HG03135 (cell line): ENCODE measurements at regions not wholly inside any gene's neighbourhood (a gene's known extent, or its start where the extent isn't known, plus 50 kb on each side); places are given as distances from the start of the nearest gene placed in this dataset.

Source experiments
- ATAC-seq: cut with Tn5 transposase; IDR thresholded peaks from one replicate; pipeline ENCODE4 v1.9.1; 2021; ENCODE audit warnings: mild to moderate bottlenecking, moderate library complexity; ENCODE audit not compliant: unreplicated experiment

DNA sequence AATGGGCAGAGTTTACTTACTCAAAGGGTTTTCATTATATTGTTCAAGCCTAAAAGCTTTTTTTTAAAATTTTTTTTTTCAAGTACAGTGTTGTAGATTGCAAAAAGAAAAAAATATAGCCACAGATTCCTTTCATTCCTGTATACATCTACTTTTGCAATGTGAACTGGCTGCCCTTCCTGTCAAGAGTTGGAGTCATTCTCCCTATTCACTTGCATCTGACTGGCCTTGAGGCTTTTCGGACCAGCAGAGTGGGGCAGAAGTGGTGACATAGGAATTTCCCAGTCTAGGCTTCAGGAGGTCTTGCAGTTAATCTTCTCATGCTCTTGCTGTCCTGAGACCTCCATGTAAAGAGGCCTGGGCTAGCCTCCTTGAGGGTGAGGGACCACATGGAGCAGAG is 218.3 kb upstream of the CFAP20DC start:
- ATAC-seq, result no peak

DNA sequence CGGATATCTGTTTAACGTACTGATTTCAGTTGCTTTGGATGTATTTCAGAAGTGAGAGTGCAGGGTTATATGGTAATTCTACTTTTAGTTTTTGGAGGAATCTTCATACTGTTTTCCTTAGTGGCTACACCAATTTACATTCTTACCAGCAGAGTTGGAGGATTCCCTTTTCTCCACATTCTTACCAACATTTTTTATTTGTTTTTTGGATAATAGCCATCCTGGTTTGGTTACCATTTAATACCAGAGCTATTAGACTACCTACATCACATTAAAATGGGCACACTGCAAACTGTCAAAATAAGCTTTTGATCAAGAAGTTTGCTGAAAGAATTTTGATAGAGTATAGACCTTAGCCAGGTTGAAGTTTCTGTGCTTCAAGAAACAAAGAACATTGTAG is 217.2 kb upstream of the CFAP20DC start:
- no peak for ATAC-seq

GRCh38 chr3:59266551-59266950 is 216.7 kb upstream of the CFAP20DC start:
- ATAC-seq, result no peak

- no peak for ATAC-seq
These were observed 215.7 kb upstream of the CFAP20DC start for GRCh38 chr3:59265566-59265965.

DNA sequence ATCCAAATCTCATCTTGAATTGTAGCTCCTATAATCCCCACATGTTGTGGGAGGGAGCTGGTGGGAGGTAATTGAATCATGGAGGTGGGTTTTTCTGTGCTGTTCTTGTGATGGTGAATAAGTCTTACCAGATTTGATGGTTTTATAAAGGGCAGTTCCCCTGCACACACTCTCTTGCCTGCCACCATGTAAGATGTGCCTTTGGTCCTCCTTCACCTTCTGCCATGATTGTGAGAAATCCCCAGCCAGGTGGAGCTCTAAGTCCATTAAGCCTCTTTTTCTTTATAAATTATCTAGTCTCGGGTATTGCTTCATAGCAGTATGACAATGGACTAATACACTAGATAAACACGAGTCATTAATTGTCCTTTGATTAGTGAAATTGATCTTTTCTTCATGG is 214.5 kb upstream of the CFAP20DC start:
- no peak for ATAC-seq

GRCh38 chr3:59263152-59263551 is 213.3 kb upstream of the CFAP20DC start:
- ATAC-seq, result no peak

DNA sequence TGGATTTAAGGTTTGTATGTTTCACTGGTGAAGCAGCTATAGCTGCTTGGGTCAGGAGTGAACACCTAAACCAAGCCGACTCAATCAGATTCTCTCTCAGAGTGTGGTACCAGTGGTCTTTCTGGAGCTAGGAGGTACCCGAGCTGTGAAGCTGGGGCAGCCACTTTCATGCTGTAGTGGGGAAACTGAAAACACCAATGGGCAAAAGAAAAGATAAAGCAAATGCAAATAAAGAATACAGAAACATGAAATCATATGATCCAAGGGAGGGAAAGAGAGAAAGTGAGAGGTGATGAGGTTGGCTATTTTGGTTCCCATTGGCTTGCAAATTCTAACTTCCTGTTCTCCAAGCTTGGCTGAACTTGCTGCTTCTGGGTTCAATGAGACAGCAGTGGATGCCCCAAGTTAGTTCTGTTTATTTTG is 212.3 kb upstream of the CFAP20DC start:
- peak; percentile 80 for ATAC-seq

DNA sequence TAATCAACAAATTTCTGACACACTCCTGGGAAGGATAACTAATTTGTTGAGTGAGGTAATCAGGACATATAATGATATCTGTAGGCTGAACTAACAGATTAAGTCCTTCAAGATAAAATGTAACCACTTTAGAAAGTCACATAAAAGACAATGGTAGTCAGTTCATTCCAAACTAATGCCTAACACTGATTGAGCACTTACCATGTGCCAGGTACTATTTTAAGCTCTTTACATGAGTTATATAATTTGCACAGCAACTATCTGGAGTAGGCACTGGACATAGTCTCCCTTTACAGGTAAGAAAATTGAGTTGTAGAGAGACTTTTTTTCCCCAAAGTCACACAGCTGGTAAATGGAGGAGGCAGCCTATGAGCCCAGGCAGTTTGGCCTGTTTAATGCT is 211.2 kb upstream of the CFAP20DC start:
- no peak for ATAC-seq

DNA sequence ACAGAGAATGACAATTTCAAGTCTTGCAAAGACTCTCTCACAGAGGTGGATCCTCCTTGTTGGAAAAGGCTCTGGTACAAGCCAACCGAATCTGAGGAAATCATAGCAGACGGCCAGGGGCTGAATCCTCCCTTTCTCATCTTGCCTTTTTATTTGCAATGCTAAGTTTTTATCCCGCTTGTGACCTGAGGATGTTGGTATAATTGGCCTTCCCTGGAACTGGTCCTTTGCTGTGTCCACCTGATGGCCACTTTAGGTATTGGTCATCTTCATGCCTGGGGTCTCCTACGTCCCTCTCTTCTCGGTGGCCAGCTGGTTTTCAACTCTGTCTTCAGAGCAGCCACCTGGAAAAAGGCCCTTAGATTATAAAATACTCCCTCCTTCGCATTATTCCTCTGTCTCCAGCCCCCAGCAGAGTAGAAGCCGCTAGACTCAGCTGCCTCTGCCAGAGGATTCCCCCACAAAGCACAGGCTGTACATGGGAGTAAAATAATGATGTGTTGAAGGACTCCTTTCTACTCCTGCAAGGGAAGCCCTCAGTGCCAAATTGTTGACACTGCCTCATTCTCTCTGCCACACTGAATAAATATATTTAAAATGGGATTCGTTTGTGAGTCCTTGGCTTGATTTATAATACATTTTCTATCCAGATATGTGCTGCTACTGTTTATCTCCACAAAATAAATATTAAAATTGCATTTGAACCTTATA is 208.9 kb upstream of the CFAP20DC start:
- no peak for ATAC-seq

GRCh38 chr3:59257506-59257905 is 207.7 kb upstream of the CFAP20DC start:
- ATAC-seq, result no peak

DNA sequence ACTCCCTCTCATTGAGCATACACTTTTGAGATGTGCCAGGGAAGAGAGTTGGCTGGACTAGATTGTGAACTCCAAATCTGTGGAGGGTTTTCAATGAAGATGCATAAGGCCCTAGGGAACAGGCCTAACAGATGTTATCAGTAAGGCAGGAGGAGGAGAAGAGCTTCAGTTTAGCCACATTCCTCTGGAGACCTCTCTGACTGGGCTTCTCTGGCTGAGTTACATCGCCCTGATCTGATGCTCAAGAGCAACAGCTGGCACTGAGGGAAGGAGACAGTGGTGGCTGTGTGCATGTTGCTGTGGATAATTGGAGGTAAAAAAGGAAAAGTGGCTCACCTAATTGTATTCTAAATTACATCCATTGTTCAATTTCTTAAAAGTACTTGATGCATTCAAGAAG is 206.4 kb upstream of the CFAP20DC start:
- ATAC-seq, result no peak

- no peak for ATAC-seq
These were observed 205.2 kb upstream of the CFAP20DC start for GRCh38 chr3:59254976-59255375.

DNA sequence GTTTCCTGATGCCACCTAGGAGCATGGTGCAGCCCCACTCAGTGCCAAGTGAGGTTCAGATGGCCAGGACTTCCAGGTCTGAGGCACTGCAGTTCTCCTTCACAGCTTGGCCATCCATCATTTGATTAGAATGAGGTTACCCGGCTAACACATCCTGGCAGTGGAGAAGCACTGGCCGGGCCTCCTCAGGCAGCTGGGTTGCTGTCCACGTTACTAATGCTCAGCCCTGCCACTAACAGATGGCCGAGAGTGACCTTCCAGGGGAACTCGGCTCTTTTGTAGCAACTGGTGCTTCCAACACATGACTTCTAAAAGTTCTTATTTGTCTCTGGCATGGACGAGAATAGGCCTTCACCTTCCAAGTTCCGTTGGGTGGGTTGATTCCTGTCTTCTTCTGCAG is 204.6 kb upstream of the CFAP20DC start:
- no peak for ATAC-seq

DNA sequence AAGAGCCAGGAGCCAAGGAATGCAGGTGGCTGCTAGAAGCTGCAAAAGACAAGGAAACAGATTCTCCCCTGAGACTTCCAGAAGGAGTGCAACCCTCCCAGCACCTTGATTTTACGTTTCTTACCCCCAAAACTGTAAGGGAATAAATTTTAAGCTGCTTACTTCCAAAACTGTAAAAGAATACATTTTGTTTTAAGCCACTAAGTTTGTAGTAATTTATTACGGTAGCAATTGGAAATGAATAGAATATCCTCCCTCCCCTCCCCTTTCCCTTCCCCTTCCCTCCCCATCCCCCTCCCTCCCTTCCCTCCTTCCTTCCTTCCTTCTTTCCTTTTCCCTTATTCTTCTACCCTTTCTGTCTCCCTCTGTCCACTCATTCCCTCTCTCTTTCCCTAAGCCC is 203.7 kb upstream of the CFAP20DC start:
- no peak for ATAC-seq

- ATAC-seq, result no peak
These were observed 202.0 kb upstream of the CFAP20DC start for GRCh38 chr3:59251869-59252268.

DNA sequence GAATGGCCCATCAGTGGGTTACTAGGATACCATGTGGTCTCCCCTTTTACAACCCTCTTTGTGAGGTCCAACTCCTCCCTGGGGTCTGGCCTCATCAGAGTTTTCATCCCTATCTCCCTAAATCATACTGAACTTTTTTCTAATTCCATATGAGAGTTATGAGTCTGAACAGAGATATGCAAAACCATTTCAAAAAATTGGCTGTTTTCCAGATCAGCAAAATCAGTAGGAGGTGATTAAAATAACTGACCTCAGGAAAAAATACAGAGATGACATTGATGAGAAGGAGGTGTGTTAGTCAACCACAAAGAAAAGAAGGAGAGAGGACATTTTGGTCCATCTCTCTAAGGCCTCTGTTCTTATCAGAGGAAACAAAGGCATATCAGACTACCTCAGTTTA is 200.8 kb upstream of the CFAP20DC start:
- no peak for ATAC-seq

GRCh38 chr3:59249698-59250361 is 200.0 kb upstream of the CFAP20DC start:
- no peak for ATAC-seq

DNA sequence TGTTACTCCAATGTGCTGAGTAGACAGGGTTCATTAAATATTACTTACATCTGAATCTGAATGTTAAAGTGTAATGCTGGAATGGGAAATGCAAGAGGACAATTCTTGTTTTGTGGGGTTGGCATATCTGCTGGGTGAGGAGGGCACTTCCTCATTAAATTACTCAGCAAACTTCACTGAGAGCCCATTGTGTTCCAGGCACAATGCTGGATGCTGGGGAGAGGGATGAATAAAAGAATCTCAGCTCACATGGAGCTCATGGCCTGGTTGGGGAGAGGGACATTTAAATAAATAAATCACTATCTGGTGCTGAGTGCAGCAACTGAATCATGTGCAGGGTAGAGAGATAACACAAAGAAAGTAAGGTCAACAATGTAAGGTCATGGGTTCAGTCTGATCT is 199.2 kb upstream of the CFAP20DC start:
- no peak for ATAC-seq

GRCh38 chr3:59247402-59247841 is 197.6 kb upstream of the CFAP20DC start:
- ATAC-seq, result no peak

GRCh38 chr3:59246719-59247401 is 197.0 kb upstream of the CFAP20DC start:
- ATAC-seq, result no peak

DNA sequence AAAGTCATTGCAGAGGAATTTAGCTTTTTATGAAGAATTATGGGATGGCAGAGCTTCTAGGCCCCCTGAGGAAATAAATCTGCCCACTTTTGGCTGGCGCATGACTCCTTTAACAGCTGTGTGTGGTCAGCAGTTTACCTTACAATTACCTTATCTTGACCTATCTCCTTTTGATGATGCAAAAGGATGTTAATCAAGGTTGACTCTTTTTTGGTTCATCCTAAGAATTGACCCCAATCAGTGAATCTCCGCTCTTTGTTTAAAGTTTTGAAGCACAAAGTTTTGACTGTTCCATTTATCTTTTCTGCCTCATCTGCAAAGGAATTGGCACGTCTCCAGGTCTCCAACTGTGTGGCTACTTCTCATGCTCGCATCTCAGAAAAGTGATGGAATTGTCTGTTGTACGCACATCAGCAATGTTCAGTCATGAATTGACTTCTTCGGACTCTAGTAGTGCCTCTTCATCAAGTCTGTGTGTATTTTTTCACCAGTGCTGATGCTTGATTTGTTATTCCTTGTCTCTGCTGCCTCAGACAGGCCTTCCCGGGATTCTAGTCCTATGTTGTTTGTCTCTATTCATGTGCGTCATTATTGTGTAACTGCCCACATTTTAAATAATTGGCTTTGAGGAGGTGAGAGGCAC is 196.2 kb upstream of the CFAP20DC start:
- no peak for ATAC-seq
